B cell (primary cell): ENCODE measurements at regions not wholly inside any gene's neighbourhood (a gene's known extent, or its start where the extent isn't known, plus 50 kb on each side); places are given as distances from the start of the nearest gene placed in this dataset.

Experiments
- EZH2 ChIP-seq: IDR thresholded peaks from 2 replicates; pipeline ENCODE4 v1.6.1; 2012; ENCODE audit warnings: borderline replicate concordance, low read depth, mild to moderate bottlenecking, moderate library complexity, low read length; ENCODE audit not compliant: insufficient read depth, poor library complexity, severe bottlenecking
- TF ChIP-seq, protein P1 (sequence below): fragments of 200-600 bp; IDR thresholded peaks from one replicate; pipeline ENCODE4 v1.8.0; 2022; ENCODE audit warnings: antibody characterized with exemption, mild to moderate bottlenecking

GRCh38 chr14:71600309-71600708 is 331.9 kb upstream of the RGS6 start:
- TF ChIP-seq, protein P1, sequence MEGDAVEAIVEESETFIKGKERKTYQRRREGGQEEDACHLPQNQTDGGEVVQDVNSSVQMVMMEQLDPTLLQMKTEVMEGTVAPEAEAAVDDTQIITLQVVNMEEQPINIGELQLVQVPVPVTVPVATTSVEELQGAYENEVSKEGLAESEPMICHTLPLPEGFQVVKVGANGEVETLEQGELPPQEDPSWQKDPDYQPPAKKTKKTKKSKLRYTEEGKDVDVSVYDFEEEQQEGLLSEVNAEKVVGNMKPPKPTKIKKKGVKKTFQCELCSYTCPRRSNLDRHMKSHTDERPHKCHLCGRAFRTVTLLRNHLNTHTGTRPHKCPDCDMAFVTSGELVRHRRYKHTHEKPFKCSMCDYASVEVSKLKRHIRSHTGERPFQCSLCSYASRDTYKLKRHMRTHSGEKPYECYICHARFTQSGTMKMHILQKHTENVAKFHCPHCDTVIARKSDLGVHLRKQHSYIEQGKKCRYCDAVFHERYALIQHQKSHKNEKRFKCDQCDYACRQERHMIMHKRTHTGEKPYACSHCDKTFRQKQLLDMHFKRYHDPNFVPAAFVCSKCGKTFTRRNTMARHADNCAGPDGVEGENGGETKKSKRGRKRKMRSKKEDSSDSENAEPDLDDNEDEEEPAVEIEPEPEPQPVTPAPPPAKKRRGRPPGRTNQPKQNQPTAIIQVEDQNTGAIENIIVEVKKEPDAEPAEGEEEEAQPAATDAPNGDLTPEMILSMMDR = no peak
- no peak for TF ChIP-seq EZH2
